ENCODE measurements at regions not wholly inside any gene's neighbourhood (a gene's known extent, or its start where the extent isn't known, plus 50 kb on each side); places are given as distances from the start of the nearest gene placed in this dataset.

- Histone ChIP-seq H3K27ac (no peak overlapping the region), H3K27me3 (no peaks in the 10 kb centered on the region), H3K4me3 (no peak overlapping the region), H3K4me1 (no peaks in the 10 kb centered on the region), H3K9me3 (no peaks in the 10 kb centered on the region), H3K36me3 (no peaks in the 10 kb centered on the region)
- TF ChIP-seq POLR2A (IDR thresholded peaks at IDR 0.05), result no peak
- TF ChIP-seq, protein P1, sequence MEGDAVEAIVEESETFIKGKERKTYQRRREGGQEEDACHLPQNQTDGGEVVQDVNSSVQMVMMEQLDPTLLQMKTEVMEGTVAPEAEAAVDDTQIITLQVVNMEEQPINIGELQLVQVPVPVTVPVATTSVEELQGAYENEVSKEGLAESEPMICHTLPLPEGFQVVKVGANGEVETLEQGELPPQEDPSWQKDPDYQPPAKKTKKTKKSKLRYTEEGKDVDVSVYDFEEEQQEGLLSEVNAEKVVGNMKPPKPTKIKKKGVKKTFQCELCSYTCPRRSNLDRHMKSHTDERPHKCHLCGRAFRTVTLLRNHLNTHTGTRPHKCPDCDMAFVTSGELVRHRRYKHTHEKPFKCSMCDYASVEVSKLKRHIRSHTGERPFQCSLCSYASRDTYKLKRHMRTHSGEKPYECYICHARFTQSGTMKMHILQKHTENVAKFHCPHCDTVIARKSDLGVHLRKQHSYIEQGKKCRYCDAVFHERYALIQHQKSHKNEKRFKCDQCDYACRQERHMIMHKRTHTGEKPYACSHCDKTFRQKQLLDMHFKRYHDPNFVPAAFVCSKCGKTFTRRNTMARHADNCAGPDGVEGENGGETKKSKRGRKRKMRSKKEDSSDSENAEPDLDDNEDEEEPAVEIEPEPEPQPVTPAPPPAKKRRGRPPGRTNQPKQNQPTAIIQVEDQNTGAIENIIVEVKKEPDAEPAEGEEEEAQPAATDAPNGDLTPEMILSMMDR (IDR thresholded peaks at IDR 0.05), result no peak
- no peak for DNase-seq
Measured at GRCh38 chr5:120372899-120373298, 91.2 kb upstream of the PRR16 start.

GRCh38 chr5:120375248-120375647, 88.9 kb upstream of the PRR16 start:
- TF ChIP-seq, protein P1 (IDR thresholded peaks at IDR 0.05), result no peak
- TF ChIP-seq POLR2A (IDR thresholded peaks at IDR 0.05), result no peak

DNA sequence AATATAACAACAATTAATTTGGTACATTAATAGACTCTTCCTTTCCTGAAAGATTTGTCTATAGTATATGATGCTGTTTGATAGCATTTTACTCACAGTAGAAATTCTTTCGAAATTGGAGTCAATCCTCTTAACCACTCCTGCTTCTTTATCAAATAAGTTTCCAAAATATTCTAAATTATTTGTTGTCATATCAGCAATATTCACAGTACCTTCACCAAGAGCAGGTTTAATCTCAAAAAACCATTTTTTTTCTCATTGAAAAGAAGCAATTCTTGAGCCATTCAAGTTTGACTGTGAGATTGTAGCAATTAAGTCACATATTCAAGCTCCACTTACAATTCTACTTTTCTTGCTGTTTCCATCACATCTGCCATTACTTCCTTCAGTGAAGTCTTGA, 83.5 kb upstream of the PRR16 start:
- H3K27me3 ChIP-seq, result no peaks in the 10 kb centered on the region
- H3K4me3 ChIP-seq, result no peak overlapping the region
- H3K36me3 ChIP-seq, result no peaks in the 10 kb centered on the region
- no peaks in the 10 kb centered on the region for H3K4me1 ChIP-seq
- no peak for TF ChIP-seq POLR2A (IDR thresholded peaks at IDR 0.05)
- TF ChIP-seq, protein P1 (IDR thresholded peaks at IDR 0.05), result no peak
- no peak for DNase-seq
- H3K27ac ChIP-seq, result no peak overlapping the region
- peaks cover 0 to 3% (median 0%) of the 10 kb centered on the region in 4 donors for H3K9me3 ChIP-seq

More at GRCh38 chr5:120375248-120375647, 88.9 kb upstream of the PRR16 start:
- Histone ChIP-seq H3K36me3 (no peaks in the 10 kb centered on the region), H3K27me3 (no peaks in the 10 kb centered on the region), H3K27ac (no peak overlapping the region), H3K4me3 (no peak overlapping the region), H3K9me3 (peaks cover 0 to 3% (median 0%) of the 10 kb centered on the region in 4 donors), H3K4me1 (no peaks in the 10 kb centered on the region)
- DNase-seq, result no peak

GRCh38 chr5:120382833-120383232, 81.3 kb upstream of the PRR16 start:
- no peak for DNase-seq
- TF ChIP-seq, protein P1 (IDR thresholded peaks at IDR 0.05), result no peak
- TF ChIP-seq POLR2A (IDR thresholded peaks at IDR 0.05), result no peak
- Histone ChIP-seq H3K4me3 (no peak overlapping the region), H3K9me3 (peaks cover 0 to 3% (median 0%) of the 10 kb centered on the region in 4 donors), H3K27ac (no peak overlapping the region), H3K36me3 (no peaks in the 10 kb centered on the region), H3K4me1 (no peaks in the 10 kb centered on the region), H3K27me3 (no peaks in the 10 kb centered on the region)

DNA sequence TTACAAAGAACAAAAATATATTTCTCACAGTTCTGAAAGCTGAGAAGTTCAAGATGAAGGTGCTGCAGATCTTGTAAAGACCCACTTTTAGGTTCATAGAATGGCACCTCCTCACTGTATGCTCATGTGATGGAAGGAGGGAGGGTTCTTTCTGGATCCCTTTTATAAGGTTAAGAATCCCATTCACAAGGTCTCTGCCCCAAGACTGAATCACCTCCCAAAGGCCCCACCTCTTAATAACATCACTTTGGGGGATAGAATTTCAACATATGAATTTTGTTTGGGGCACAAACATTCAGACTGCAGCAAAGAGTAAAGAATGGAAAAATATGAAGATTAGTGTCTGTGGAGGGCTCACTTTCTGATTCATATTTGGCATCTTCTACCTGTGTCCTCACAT, 77.1 kb upstream of the PRR16 start:
- no peaks in the 10 kb centered on the region for H3K36me3 ChIP-seq
- H3K27me3 ChIP-seq, result no peaks in the 10 kb centered on the region
- H3K4me1 ChIP-seq, result no peaks in the 10 kb centered on the region
- H3K9me3 ChIP-seq, result no peaks in the 10 kb centered on the region
- no peak for DNase-seq
- TF ChIP-seq POLR2A (IDR thresholded peaks at IDR 0.05), result no peak
- TF ChIP-seq, protein P1 (IDR thresholded peaks at IDR 0.05), result no peak
- peak overlapping the region in 2 of 4 donors; percentile 45 to 47 for H3K27ac ChIP-seq
- H3K4me3 ChIP-seq, result no peak overlapping the region
